ENCODE measurements at regions not wholly inside any gene's neighbourhood (a gene's known extent, or its start where the extent isn't known, plus 50 kb on each side); places are given as distances from the start of the nearest gene placed in this dataset.
"Not testable (repeated sequence)": the region's sequence is repeated elsewhere in the genome, so short reads cannot be mapped to it uniquely, and the experiment has no call there.

- Histone ChIP-seq H3K4me3 (no peak overlapping the region), H3K4me1 (ENCODE audit: insufficient read depth) (no peaks in the 10 kb centered on the region), H3K36me3 (no peaks in the 10 kb centered on the region), H3K9me3 (no peaks in the 10 kb centered on the region), H3K27ac (no peak overlapping the region), H3K27me3 (no peaks in the 10 kb centered on the region)
- intact Hi-C loops (cut with DNase I) = no loop called here
- WGBS, 3 donors = 82 to 90% (median 84%) methylated on average over 10 of the region's 10 CpGs
- DNase-seq = no peak
- TF ChIP-seq CTCF (IDR thresholded peaks at IDR 0.05) = no peak
Observed at GRCh38 chr2:167814881-167815718, 432.3 kb downstream of the STK39 start.

- intact Hi-C loops (cut with DNase I) = not testable (repeated sequence)
- WGBS, 3 donors = 93 to 95% (median 95%) methylated on average over 13 of the region's 13 CpGs
Observed at GRCh38 chr2:167814482-167814880, 432.9 kb downstream of the STK39 start.

GRCh38 chr2:167809799-167810198 is 437.6 kb downstream of the STK39 start:
- H3K4me3 ChIP-seq; H3K27ac ChIP-seq; H3K4me1 ChIP-seq (ENCODE audit: insufficient read depth); intact Hi-C loops (cut with DNase I); DNase-seq; H3K9me3 ChIP-seq; H3K27me3 ChIP-seq; H3K36me3 ChIP-seq: not testable (repeated sequence)
- 85 to 94% (median 93%) methylated on average over 9 of the region's 9 CpGs for WGBS, 3 donors

More at GRCh38 chr2:167814482-167814880, 432.9 kb downstream of the STK39 start:
- H3K4me1 ChIP-seq (ENCODE audit: insufficient read depth); DNase-seq; H3K36me3 ChIP-seq; H3K27ac ChIP-seq; H3K9me3 ChIP-seq; H3K27me3 ChIP-seq; H3K4me3 ChIP-seq: not testable (repeated sequence)

GRCh38 chr2:167803449-167803988 is 443.9 kb downstream of the STK39 start:
- no peaks in the 10 kb centered on the region for H3K36me3 ChIP-seq
- H3K4me3 ChIP-seq = no peak overlapping the region
- TF ChIP-seq EP300 (IDR thresholded peaks at IDR 0.05) = no peak
- no peak for TF ChIP-seq POLR2A (IDR thresholded peaks at IDR 0.05)
- H3K4me1 ChIP-seq (ENCODE audit: insufficient read depth) = no peaks in the 10 kb centered on the region
- WGBS, 3 donors = 76 to 80% (median 80%) methylated on average over 8 of the region's 8 CpGs
- no peak for DNase-seq
- no peak overlapping the region for H3K27ac ChIP-seq
- intact Hi-C loops (cut with DNase I) = no loop called here
- no peaks in the 10 kb centered on the region for H3K27me3 ChIP-seq
- no peaks in the 10 kb centered on the region for H3K9me3 ChIP-seq

GRCh38 chr2:167794554-167795255 is 452.7 kb downstream of the STK39 start:
- no peaks in the 10 kb centered on the region for H3K36me3 ChIP-seq
- no peaks in the 10 kb centered on the region for H3K9me3 ChIP-seq
- H3K27me3 ChIP-seq = no peaks in the 10 kb centered on the region
- no peak for TF ChIP-seq EP300 (IDR thresholded peaks at IDR 0.05)
- TF ChIP-seq POLR2A (IDR thresholded peaks at IDR 0.05) = no peak
- WGBS, 3 donors = 42 to 60% (median 47%) methylated on average over 3 of the region's 3 CpGs
- DNase-seq = no peak
- H3K4me1 ChIP-seq (ENCODE audit: insufficient read depth) = no peaks in the 10 kb centered on the region
- no peak overlapping the region for H3K4me3 ChIP-seq
- no peak overlapping the region for H3K27ac ChIP-seq
- intact Hi-C loops (cut with DNase I) = no loop called here

GRCh38 chr2:167793725-167794124 is 453.7 kb downstream of the STK39 start:
- H3K4me3 ChIP-seq = no peak overlapping the region
- H3K27ac ChIP-seq = no peak overlapping the region
- H3K9me3 ChIP-seq = no peaks in the 10 kb centered on the region
- no peak for TF ChIP-seq POLR2A (IDR thresholded peaks at IDR 0.05)
- TF ChIP-seq EP300 (IDR thresholded peaks at IDR 0.05) = no peak
- H3K4me1 ChIP-seq (ENCODE audit: insufficient read depth) = no peaks in the 10 kb centered on the region
- WGBS, 3 donors = 89 to 92% (median 91%) methylated on average over 3 of the region's 3 CpGs
- H3K27me3 ChIP-seq = no peaks in the 10 kb centered on the region
- H3K36me3 ChIP-seq = no peaks in the 10 kb centered on the region
- no peak for DNase-seq
- intact Hi-C loops (cut with DNase I) = no loop called here

GRCh38 chr2:167792126-167792525 is 455.3 kb downstream of the STK39 start:
- Histone ChIP-seq H3K36me3 (no peaks in the 10 kb centered on the region), H3K4me3 (no peak overlapping the region), H3K27me3 (no peaks in the 10 kb centered on the region), H3K27ac (no peak overlapping the region), H3K4me1 (ENCODE audit: insufficient read depth) (no peaks in the 10 kb centered on the region), H3K9me3 (no peaks in the 10 kb centered on the region)
- TF ChIP-seq EP300 (IDR thresholded peaks at IDR 0.05) (no peak), CTCF (IDR thresholded peaks at IDR 0.05) (no peak), POLR2A (IDR thresholded peaks at IDR 0.05) (no peak)
- intact Hi-C loops (cut with DNase I) = no loop called here
- WGBS, 3 donors = 96 to 100% (median 96%) methylated on average over 1 of the region's 1 CpG
- no peak for DNase-seq
